Body of pancreas (tissue), 4 donors: ENCODE measurements at regions not wholly inside any gene's neighbourhood (a gene's known extent, or its start where the extent isn't known, plus 50 kb on each side); places are given as distances from the start of the nearest gene placed in this dataset.
"Not testable (repeated sequence)": the region's sequence is repeated elsewhere in the genome, so short reads cannot be mapped to it uniquely, and the experiment has no call there.

Source experiments
- ATAC-seq: fragments of 150-250 bp; one replicate; pipeline ENCODE4 v1.9.1; 2016
- DNase-seq, 4 donors: peaks; one replicate each; pipeline ENCODE4 v3.0.0-alpha.2; 2019
- H3K27ac ChIP-seq, 4 donors: fragments of 200-600 bp; sonication (generic); 1 replicate in 3 of 4; 2 replicates in 1 of 4; pipeline versions ENCODE4 v1.5.1 to v1.6.1; 2016 to 2019; ENCODE audit warnings: mild to moderate bottlenecking in 1 of 4, mixed read lengths in 1 of 4, moderate library complexity in 1 of 4
- H3K27me3 ChIP-seq, 2 donors: fragments of 200-600 bp; sonication (generic); one replicate each; pipeline ENCODE4 v1.6.0; 2016; ENCODE audit warnings: mild to moderate bottlenecking in 1 of 2
- H3K36me3 ChIP-seq, 2 donors: fragments of 200-600 bp; sonication (generic); replicated peaks in 1 of 2; 2 replicates each; pipeline ENCODE4 v1.5.1; 2016; ENCODE audit warnings: low read depth in 2 of 2; ENCODE audit not compliant: insufficient read depth in 1 of 2
- H3K4me1 ChIP-seq: fragments of 200-600 bp; sonication (generic); one replicate; pipeline ENCODE4 v1.6.0; 2016
- H3K4me3 ChIP-seq, 2 donors: fragments of 200-600 bp; sonication (generic); 1 replicate in 1 of 2; 2 replicates in 1 of 2; pipeline ENCODE4 v1.5.1; 2016 to 2019
- H3K9me3 ChIP-seq, 3 donors: fragments of 200-600 bp; sonication (generic); 1 replicate in 2 of 3; 2 replicates in 1 of 3; pipeline ENCODE4 v1.5.1; 2016
- POLR2A ChIP-seq, 3 donors: fragments of 450-650 bp; IDR thresholded peaks; one replicate each; pipeline ENCODE4 v1.6.1; 2016; ENCODE audit warnings: antibody characterized with exemption in 3 of 3, mild to moderate bottlenecking in 2 of 3
- WGBS, 2 donors: methylation state at CpG; one replicate each; pipeline ENCODE4 v1.1.5; 2017; 5-methylcytosine and 5-hydroxymethylcytosine counted together
- intact Hi-C: fragments of 100-400 bp; cut with DNase I; formaldehyde crosslinking; loops from one replicate; pipeline ENCODE4 v1.15.1; 2023
- TF ChIP-seq, protein P1 (sequence below), 7 experiments: fragments of 450-650 bp in 4 of 7; fragments of 200-600 bp in 3 of 7; sonication (generic) in 3 of 7; IDR thresholded peaks; one replicate each; pipeline ENCODE4 v1.5.1; 2016 to 2019; ENCODE audit warnings: antibody characterized with exemption in 7 of 7

DNA sequence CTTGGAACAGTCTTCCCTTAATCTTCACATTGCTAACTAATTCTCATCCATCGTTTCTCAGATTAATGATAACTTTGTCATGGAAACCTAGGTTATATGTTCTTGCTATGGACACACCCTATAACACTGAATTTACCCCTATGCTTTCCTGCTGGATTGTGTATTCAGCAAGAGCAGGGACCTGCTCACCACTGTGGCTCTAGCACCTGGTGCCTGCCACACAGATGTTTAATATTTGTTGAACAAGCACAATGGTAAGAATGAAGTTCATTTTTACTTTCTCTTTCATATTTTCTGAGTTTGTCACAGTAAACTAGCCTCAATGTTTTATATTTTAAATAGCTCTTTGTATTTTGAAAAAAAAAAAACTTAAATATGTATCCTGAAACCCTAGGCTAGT, 734.0 kb upstream of the DIAPH2 start:
- no peaks in the 10 kb centered on the region for H3K4me1 ChIP-seq
- WGBS, 2 donors: 33 to 58% methylated on average over 1 of the region's 1 CpG
- ATAC-seq: no peak
- no peaks in the 10 kb centered on the region for H3K9me3 ChIP-seq
- TF ChIP-seq, protein P1, sequence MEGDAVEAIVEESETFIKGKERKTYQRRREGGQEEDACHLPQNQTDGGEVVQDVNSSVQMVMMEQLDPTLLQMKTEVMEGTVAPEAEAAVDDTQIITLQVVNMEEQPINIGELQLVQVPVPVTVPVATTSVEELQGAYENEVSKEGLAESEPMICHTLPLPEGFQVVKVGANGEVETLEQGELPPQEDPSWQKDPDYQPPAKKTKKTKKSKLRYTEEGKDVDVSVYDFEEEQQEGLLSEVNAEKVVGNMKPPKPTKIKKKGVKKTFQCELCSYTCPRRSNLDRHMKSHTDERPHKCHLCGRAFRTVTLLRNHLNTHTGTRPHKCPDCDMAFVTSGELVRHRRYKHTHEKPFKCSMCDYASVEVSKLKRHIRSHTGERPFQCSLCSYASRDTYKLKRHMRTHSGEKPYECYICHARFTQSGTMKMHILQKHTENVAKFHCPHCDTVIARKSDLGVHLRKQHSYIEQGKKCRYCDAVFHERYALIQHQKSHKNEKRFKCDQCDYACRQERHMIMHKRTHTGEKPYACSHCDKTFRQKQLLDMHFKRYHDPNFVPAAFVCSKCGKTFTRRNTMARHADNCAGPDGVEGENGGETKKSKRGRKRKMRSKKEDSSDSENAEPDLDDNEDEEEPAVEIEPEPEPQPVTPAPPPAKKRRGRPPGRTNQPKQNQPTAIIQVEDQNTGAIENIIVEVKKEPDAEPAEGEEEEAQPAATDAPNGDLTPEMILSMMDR (IDR thresholded peaks at IDR 0.05): no peak
- no peak for TF ChIP-seq POLR2A (IDR thresholded peaks at IDR 0.05)
- H3K36me3 ChIP-seq: no peaks in the 10 kb centered on the region
- intact Hi-C loops: no loop called here
- no peaks in the 10 kb centered on the region for H3K27me3 ChIP-seq
- no peak overlapping the region for H3K4me3 ChIP-seq
- DNase-seq: no peak
- H3K27ac ChIP-seq: no peak overlapping the region

DNA sequence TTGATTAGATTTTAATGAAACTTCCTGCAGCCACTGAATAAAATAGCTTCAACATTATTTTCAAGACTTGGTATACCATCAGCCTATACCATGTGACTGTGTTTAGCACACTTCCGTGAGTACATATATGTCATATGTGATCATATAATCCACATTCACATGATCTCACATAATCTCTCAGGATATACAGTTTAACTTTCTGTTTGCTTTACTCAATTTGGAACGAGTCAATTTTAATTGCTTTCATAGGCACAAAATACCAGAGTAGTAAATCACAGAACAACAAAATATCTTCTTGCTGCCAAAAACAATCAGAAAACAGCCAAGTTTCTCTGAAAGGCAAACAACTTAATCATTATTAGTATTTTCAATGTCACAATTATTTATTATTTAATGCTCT, 731.1 kb upstream of the DIAPH2 start:
- 36 to 37% methylated on average over 2 of the region's 2 CpGs for WGBS, 2 donors
- H3K4me1 ChIP-seq: no peaks in the 10 kb centered on the region
- TF ChIP-seq POLR2A (IDR thresholded peaks at IDR 0.05): no peak
- TF ChIP-seq, protein P1 (IDR thresholded peaks at IDR 0.05): no peak
- ATAC-seq (no peak), DNase-seq (no peak)
- no peak overlapping the region for H3K4me3 ChIP-seq
- H3K36me3 ChIP-seq: no peaks in the 10 kb centered on the region
- no peak overlapping the region for H3K27ac ChIP-seq
- intact Hi-C loops: no loop called here
- no peaks in the 10 kb centered on the region for H3K9me3 ChIP-seq
- no peaks in the 10 kb centered on the region for H3K27me3 ChIP-seq

DNA sequence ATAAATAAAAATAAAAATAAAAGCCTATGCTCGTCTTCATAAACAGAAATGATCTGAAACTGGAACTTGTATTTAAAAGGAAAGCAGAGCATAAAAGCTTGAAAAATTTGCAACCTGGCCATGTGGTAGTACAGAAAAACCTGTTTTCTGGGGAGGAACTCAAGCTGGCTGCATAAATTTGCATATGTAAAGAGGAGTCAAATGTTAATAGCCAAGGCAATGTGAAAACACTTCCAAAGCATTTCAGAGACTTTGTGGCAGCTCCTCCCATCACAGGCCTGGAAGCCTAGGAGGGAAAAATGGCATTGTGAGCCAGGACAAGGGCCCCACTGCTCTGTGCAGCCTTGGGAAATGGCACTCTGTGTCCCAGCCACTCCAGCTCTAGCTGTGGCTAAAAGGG, 727.9 kb upstream of the DIAPH2 start:
- no peak for ATAC-seq
- 13 to 33% methylated on average over 1 of the region's 1 CpG for WGBS, 2 donors

DNA sequence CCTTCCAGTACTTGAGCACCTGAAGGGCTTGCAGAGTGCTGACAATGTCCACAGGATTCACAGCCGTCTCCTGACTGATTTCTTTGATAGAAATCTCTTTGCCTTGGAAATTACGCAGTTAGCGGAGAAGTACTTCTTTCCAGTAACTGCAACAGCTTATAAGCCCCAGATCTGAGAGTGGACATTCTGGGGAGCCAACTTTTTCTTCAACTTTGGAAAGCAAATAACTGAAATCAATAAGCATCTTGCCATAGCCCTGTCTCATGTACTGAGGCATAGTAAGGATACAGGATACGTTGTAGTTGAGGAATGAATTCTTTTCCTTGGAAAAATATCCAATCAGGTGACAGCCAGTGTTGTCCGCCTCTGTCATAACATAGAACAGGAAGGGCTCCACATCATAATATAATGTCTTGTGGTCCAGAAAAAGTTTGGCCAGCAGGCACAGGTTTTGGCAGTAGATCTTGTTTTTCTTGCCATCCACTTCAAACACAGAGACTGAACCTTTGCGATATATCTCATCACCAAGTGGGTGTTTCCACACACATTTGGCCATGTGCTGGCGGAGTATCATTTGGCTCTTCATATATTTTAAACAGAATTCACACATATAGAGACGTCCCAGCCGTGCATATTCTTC, 711.1 kb upstream of the DIAPH2 start:
- H3K27me3 ChIP-seq, H3K9me3 ChIP-seq, H3K27ac ChIP-seq, intact Hi-C loops, ATAC-seq, H3K36me3 ChIP-seq, DNase-seq, H3K4me3 ChIP-seq, H3K4me1 ChIP-seq: not testable (repeated sequence)
- WGBS, 2 donors: 62 to 64% methylated on average over 9 of the region's 9 CpGs

More for the DNA sequence above, 727.9 kb upstream of the DIAPH2 start:
- intact Hi-C loops: no loop called here
- Histone ChIP-seq H3K9me3 (no peaks in the 10 kb centered on the region), H3K27ac (no peak overlapping the region), H3K27me3 (no peaks in the 10 kb centered on the region), H3K36me3 (no peaks in the 10 kb centered on the region), H3K4me1 (no peaks in the 10 kb centered on the region), H3K4me3 (no peak overlapping the region)
- TF ChIP-seq, protein P1 (IDR thresholded peaks at IDR 0.05): no peak
- TF ChIP-seq POLR2A (IDR thresholded peaks at IDR 0.05): no peak
- DNase-seq: no peak

DNA sequence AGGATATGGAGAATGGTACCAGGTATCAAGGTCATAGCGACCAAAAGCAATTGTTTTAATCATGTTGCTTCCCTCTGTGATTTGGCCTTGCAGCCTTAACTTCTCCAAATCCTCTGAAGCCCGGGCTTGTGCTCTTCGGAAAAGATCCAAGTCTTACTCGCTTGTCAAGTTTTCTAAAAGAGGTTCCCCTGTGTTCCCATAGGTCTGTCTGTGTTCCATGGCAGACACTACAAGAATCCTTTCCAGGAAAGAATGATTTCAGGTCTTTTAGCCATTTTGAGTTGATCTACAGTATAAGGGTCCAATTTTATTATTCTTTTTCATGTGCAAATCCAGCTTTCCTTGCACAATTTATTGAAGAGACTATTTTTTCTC, 710.6 kb upstream of the DIAPH2 start:
- H3K27me3 ChIP-seq: no peaks in the 10 kb centered on the region
- H3K9me3 ChIP-seq: no peaks in the 10 kb centered on the region
- no peak overlapping the region for H3K4me3 ChIP-seq
- TF ChIP-seq, protein P1 (IDR thresholded peaks at IDR 0.05): no peak
- no peak for TF ChIP-seq POLR2A (IDR thresholded peaks at IDR 0.05)
- DNase-seq: no peak
- no peaks in the 10 kb centered on the region for H3K36me3 ChIP-seq
- ATAC-seq: no peak
- no peak overlapping the region for H3K27ac ChIP-seq
- WGBS, 2 donors: 54 to 63% methylated on average over 3 of the region's 4 CpGs
- intact Hi-C loops: no loop called here
- no peaks in the 10 kb centered on the region for H3K4me1 ChIP-seq
